GDM1 (cell line): ENCODE measurements at regions not wholly inside any gene's neighbourhood (a gene's known extent, or its start where the extent isn't known, plus 50 kb on each side); places are given as distances from the start of the nearest gene placed in this dataset.

Experiments used
- DNase-seq: peaks from one replicate; lab custom pipeline; 2025; lab: John Stamatoyannopoulos, UW

GRCh38 chr5:142508591-142508990, 177.3 kb downstream of the FGF1 start:
- no peak for DNase-seq

GRCh38 chr5:142507531-142508372, 178.1 kb downstream of the FGF1 start:
- DNase-seq = no peak

GRCh38 chr5:142506756-142507155, 179.1 kb downstream of the FGF1 start:
- no peak for DNase-seq

- DNase-seq = no peak
Measured at GRCh38 chr5:142506046-142506445, 179.8 kb downstream of the FGF1 start.

GRCh38 chr5:142501890-142502289, 177.1 kb upstream of the SPRY4 start:
- DNase-seq = no peak

GRCh38 chr5:142500227-142500905, 175.5 kb upstream of the SPRY4 start:
- DNase-seq = no peak

GRCh38 chr5:142499591-142500226, 174.9 kb upstream of the SPRY4 start:
- no peak for DNase-seq

GRCh38 chr5:142498298-142498697, 173.5 kb upstream of the SPRY4 start:
- DNase-seq = no peak

GRCh38 chr5:142495531-142495930, 170.7 kb upstream of the SPRY4 start:
- no peak for DNase-seq

GRCh38 chr5:142493875-142494518, 169.2 kb upstream of the SPRY4 start:
- DNase-seq = no peak

GRCh38 chr5:142492781-142493281, 168.0 kb upstream of the SPRY4 start:
- no peak for DNase-seq

- DNase-seq = no peak
Measured at GRCh38 chr5:142491679-142492078, 166.9 kb upstream of the SPRY4 start.

- DNase-seq = no peak
Measured at GRCh38 chr5:142491270-142491669, 166.4 kb upstream of the SPRY4 start.

- no peak for DNase-seq
Measured at GRCh38 chr5:142486581-142486980, 161.8 kb upstream of the SPRY4 start.

- DNase-seq = no peak
Measured at GRCh38 chr5:142486020-142486419, 161.2 kb upstream of the SPRY4 start.

- no peak for DNase-seq
Measured at GRCh38 chr5:142484821-142485387, 160.1 kb upstream of the SPRY4 start.

- DNase-seq = no peak
Measured at GRCh38 chr5:142482207-142482606, 157.4 kb upstream of the SPRY4 start.

- no peak for DNase-seq
Measured at GRCh38 chr5:142481410-142481809, 156.6 kb upstream of the SPRY4 start.

- DNase-seq = no peak
Measured at GRCh38 chr5:142479854-142480519, 155.2 kb upstream of the SPRY4 start.

- DNase-seq = no peak
Measured at GRCh38 chr5:142479150-142479549, 154.3 kb upstream of the SPRY4 start.

- DNase-seq = no peak
Measured at GRCh38 chr5:142478113-142478512, 153.3 kb upstream of the SPRY4 start.
